Skeletal muscle tissue (tissue), 3 donors: ENCODE measurements at regions not wholly inside any gene's neighbourhood (a gene's known extent, or its start where the extent isn't known, plus 50 kb on each side); places are given as distances from the start of the nearest gene placed in this dataset.
"Not testable (repeated sequence)": the region's sequence is repeated elsewhere in the genome, so short reads cannot be mapped to it uniquely, and the experiment has no call there.

Experiments
- H3K27ac ChIP-seq: one replicate; pipeline ENCODE4 v1.7.0; 2013; ENCODE audit warnings: mild to moderate bottlenecking, low read depth, low read length, inconsistent platforms
- H3K27me3 ChIP-seq, 3 donors: one replicate each; pipeline ENCODE4 v1.7.0; 2013; ENCODE audit warnings: low read length in 3 of 3; ENCODE audit not compliant: control insufficient read depth in 3 of 3, insufficient read depth in 3 of 3
- H3K36me3 ChIP-seq, 3 donors: one replicate each; pipeline ENCODE4 v1.7.0; 2013; ENCODE audit warnings: low read length in 3 of 3; ENCODE audit not compliant: control insufficient read depth in 3 of 3, insufficient read depth in 3 of 3
- H3K4me1 ChIP-seq, 3 donors: one replicate each; pipeline ENCODE4 v1.7.0; 2013; ENCODE audit warnings: low read length in 3 of 3, mild to moderate bottlenecking in 3 of 3; ENCODE audit not compliant: control insufficient read depth in 3 of 3, insufficient read depth in 3 of 3
- H3K4me3 ChIP-seq, 3 donors: one replicate each; pipeline ENCODE4 v1.7.0; 2013; ENCODE audit warnings: low read length in 3 of 3
- H3K9ac ChIP-seq, 3 donors: one replicate each; pipeline ENCODE4 v1.7.0; 2013; ENCODE audit warnings: low read length in 3 of 3, mild to moderate bottlenecking in 3 of 3, moderate library complexity in 2 of 3, low read depth in 1 of 3
- H3K9me3 ChIP-seq, 3 donors: one replicate each; pipeline ENCODE4 v1.7.0; 2013; ENCODE audit warnings: low read length in 3 of 3; ENCODE audit not compliant: control insufficient read depth in 3 of 3
- donor health status: Osteomylitis.

- H3K27me3 ChIP-seq, H3K4me1 ChIP-seq, H3K27ac ChIP-seq, H3K9me3 ChIP-seq, H3K9ac ChIP-seq, H3K36me3 ChIP-seq, H3K4me3 ChIP-seq: not testable (repeated sequence)
Measured at GRCh38 chr7:29667096-29667669, 103.5 kb downstream of the PRR15 start.

DNA sequence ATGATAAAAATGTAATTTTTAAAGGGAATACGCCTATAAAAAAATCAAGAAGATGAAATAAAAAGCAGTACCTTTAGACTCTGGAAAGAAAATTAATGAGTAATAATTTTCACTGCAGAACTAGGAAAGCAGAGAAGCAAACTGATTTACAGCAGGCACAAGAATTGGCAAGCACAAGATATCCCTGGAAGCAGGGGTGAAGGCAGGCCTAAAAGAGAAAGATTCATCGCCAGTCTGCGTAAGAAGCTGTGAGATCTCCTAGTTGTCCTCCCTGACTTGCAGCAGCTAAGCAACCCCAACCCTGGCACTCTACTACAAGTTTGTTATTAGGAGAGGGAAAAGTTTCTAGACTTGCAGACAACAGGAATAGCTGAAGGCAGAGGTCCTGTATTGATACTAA lies 107.7 kb downstream of the PRR15 start:
- not testable (repeated sequence) for H3K36me3 ChIP-seq, H3K27me3 ChIP-seq, H3K4me3 ChIP-seq, H3K4me1 ChIP-seq, H3K27ac ChIP-seq, H3K9me3 ChIP-seq, H3K9ac ChIP-seq

- not testable (repeated sequence) for H3K27me3 ChIP-seq, H3K27ac ChIP-seq, H3K36me3 ChIP-seq, H3K9ac ChIP-seq, H3K4me1 ChIP-seq, H3K9me3 ChIP-seq, H3K4me3 ChIP-seq
Measured at GRCh38 chr7:29673635-29674034, 110.0 kb downstream of the PRR15 start.

DNA sequence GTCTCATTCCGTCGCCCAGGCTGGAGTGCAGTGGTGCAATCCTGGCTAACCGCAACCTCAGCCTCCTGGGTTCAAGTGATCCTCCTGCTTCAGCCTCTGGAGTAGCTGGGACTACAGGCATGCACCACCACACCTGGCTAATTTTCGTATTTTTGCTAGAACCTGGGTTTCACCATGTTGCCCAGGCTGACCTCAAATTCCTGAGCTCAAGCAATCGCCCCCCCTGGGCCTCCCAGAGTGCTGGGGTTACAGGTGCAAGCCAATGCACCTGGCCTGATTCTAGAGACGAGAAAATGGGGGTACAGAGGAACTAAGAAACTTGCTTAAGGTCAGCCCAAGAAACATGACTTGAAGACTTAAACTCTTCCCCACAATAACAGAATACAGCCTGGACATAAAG lies 111.0 kb downstream of the PRR15 start:
- H3K4me1 ChIP-seq, H3K27ac ChIP-seq, H3K9me3 ChIP-seq, H3K27me3 ChIP-seq, H3K36me3 ChIP-seq, H3K4me3 ChIP-seq, H3K9ac ChIP-seq: not testable (repeated sequence)

- not testable (repeated sequence) for H3K36me3 ChIP-seq, H3K4me3 ChIP-seq, H3K9me3 ChIP-seq, H3K4me1 ChIP-seq, H3K9ac ChIP-seq, H3K27ac ChIP-seq, H3K27me3 ChIP-seq
Measured at GRCh38 chr7:29677254-29677653, 113.6 kb downstream of the PRR15 start.

DNA sequence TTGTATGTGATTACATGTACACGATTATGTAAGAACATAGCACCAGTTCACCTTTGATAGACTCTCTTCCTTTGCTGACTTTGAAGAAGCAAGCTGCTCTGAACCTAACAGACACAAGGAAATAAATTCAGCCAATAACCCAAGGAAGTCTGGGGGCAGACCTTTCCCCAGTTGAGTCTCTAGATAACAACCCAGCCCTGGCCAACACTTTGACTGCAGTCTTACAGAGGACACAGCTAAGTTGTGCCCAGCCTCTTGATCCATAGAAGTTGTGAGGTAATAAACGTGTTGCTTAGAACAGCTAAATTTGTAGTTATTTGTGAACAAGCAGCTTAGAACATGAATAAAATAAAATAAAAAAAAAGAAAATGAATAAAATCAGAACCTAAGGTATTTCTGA lies 116.3 kb downstream of the PRR15 start:
- not testable (repeated sequence) for H3K9ac ChIP-seq, H3K4me3 ChIP-seq, H3K27me3 ChIP-seq, H3K36me3 ChIP-seq, H3K9me3 ChIP-seq, H3K4me1 ChIP-seq, H3K27ac ChIP-seq

DNA sequence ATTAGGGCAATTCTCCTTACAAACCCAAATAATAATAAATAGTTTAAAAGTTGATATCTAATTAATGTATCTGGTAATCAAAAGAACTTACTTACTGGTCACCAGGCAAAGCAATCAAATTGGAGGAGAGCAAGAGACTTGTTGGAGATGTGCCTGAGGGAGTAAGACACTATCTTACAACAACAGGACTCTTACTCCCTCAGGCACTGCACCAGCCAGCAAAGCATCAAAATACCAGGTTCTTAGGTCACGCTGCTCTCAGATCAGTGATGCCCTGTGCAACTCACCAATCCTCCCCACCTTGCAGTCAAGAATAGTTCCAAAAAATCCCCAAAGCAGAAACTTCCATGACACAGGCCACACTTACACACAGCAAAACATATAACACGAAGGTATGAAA lies 117.0 kb downstream of the PRR15 start:
- H3K9ac ChIP-seq, H3K27me3 ChIP-seq, H3K36me3 ChIP-seq, H3K4me3 ChIP-seq, H3K4me1 ChIP-seq, H3K9me3 ChIP-seq, H3K27ac ChIP-seq: not testable (repeated sequence)

- H3K36me3 ChIP-seq, H3K27me3 ChIP-seq: not testable (repeated sequence)
Measured at GRCh38 chr7:29684151-29684786, 120.6 kb downstream of the PRR15 start.

DNA sequence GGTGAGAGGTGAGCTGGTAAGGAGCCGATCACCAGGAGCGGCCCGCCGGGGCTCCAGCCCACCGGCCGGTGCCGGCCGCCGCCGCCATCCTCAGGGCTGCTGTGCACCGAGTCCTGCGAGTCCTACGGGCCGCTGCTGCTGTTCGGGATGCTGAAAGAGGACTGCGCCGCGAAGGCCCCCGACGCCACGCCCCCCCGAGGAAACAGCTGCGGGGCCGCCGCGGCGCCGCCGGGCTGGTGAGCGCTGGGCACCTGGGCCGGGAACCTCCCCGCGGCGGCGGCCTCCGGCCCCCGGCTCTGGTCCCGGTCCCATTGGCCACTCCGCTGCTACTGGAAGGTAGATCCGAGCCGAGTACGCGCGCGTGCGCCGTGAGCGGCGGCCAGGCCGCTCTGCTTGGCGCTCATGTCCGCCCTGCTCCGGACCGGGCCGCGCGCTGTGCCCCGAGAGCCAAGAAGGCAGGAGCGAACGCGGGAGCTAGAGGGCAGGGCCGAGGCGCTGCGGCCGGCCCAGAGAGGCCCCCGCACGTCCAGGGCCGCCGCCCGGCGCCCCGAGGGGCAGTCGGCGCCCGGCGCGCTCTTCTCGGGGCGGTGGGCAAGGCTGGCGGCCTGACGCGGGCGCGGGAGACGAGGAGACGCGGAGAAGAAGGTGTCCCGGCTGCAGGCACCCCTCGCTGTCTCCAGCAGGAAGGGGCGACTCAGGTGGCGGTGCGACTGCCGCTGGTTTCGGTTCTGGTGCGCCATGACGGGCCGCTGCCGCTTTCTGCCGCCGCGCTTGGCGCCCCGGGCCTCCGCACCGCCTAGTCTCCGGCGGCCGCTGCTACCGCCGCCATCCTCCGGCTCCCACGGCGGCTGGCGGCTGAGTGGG lies 121.3 kb upstream of the WIPF3 start:
- H3K4me1 ChIP-seq = no peaks in the 10 kb centered on the region
- no peaks in the 10 kb centered on the region for H3K27me3 ChIP-seq
- no peaks in the 10 kb centered on the region for H3K36me3 ChIP-seq
- peak overlapping the region; percentile 83 for H3K27ac ChIP-seq
- no peaks in the 10 kb centered on the region for H3K9me3 ChIP-seq
- peak overlapping the region; percentile 60 to 80 (median 75) for H3K4me3 ChIP-seq
- H3K9ac ChIP-seq = peak overlapping the region; percentile 70 to 95 (median 76)

More at GRCh38 chr7:29684151-29684786, 120.6 kb downstream of the PRR15 start:
- H3K4me1 ChIP-seq, H3K9me3 ChIP-seq: not testable (repeated sequence)
- Histone ChIP-seq H3K27ac (peak overlapping the region; percentile 83), H3K9ac (peak overlapping the region in 2 of 3 donors; percentile 70 to 95), H3K4me3 (peak overlapping the region; percentile 48 to 80 (median 75))

DNA sequence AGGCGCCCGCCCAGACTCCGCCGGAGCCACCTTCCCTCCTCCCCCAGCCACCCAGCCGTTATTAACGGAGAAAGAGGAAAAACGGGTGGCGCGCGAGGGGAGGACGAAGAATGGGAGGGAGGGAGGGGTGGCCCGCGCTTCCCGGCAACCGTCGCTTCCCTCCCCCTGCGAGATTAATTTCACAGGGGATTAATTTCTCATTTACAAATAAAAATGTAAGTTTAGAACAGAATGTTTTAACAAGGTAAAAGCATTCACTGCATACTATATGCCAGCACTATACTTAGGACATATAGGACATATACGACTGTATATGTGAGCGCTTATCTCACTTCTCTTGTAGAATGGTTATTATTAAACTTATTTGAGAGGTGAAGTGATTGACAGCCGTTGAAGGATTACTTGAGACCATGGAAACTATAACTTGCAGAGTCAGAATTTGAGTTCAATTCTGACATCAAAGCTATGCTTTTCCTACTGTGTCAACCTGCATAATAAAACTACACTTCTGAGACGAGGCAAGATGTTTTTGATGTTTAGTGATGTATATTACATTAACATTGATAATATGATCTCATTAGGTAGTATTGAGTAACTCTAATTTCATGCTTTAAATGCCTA lies 120.5 kb upstream of the WIPF3 start:
- H3K27me3 ChIP-seq, H3K36me3 ChIP-seq, H3K4me1 ChIP-seq, H3K9me3 ChIP-seq: not testable (repeated sequence)
- Histone ChIP-seq H3K9ac (peak overlapping the region; percentile 57 to 95 (median 70)), H3K27ac (peak overlapping the region; percentile 83), H3K4me3 (peak overlapping the region; percentile 60 to 80 (median 75))
